PC-3 (cell line): ENCODE measurements at regions not wholly inside any gene's neighbourhood (a gene's known extent, or its start where the extent isn't known, plus 50 kb on each side); places are given as distances from the start of the nearest gene placed in this dataset.

ENCODE experiments used
- EZH2phosphoT487 ChIP-seq: fragments of 300-600 bp; sonication (generic); IDR thresholded peaks from 2 replicates; pipeline ENCODE4 v1.6.1; 2018; ENCODE audit warnings: mild to moderate bottlenecking, antibody characterized with exemption, low read length, borderline replicate concordance
- TF ChIP-seq, protein P1 (sequence below): fragments of 300-600 bp; sonication (generic); conservative IDR thresholded peaks from 2 replicates; pipeline ENCODE4 v1.5.1; 2017; ENCODE audit warnings: antibody characterized with exemption, low read depth, mild to moderate bottlenecking, low read length

DNA sequence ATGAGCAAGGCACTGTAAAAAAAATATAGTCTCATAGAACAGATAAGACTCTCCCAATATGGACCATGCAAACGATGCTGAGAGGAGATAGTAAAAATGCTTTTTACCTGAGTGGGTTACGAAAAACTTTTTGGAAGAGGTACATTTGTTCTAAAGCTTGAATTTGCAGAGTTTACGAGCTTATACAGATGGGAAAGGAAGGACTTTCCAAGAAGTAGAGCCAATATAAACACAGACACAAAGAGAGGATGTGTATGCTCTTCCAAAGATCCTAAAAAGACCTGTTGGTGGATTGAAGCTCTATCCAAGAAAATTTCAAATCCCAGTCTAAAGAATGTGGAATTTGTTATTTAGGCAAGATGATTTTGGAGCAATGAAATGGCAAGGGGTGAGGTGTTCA is 127.1 kb upstream of the SLCO6A1 start:
- TF ChIP-seq, protein P1, sequence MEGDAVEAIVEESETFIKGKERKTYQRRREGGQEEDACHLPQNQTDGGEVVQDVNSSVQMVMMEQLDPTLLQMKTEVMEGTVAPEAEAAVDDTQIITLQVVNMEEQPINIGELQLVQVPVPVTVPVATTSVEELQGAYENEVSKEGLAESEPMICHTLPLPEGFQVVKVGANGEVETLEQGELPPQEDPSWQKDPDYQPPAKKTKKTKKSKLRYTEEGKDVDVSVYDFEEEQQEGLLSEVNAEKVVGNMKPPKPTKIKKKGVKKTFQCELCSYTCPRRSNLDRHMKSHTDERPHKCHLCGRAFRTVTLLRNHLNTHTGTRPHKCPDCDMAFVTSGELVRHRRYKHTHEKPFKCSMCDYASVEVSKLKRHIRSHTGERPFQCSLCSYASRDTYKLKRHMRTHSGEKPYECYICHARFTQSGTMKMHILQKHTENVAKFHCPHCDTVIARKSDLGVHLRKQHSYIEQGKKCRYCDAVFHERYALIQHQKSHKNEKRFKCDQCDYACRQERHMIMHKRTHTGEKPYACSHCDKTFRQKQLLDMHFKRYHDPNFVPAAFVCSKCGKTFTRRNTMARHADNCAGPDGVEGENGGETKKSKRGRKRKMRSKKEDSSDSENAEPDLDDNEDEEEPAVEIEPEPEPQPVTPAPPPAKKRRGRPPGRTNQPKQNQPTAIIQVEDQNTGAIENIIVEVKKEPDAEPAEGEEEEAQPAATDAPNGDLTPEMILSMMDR = no peak
- TF ChIP-seq EZH2phosphoT487 = no peak
